CD8-positive, alpha-beta memory T cell (primary cell): ENCODE measurements at regions not wholly inside any gene's neighbourhood (a gene's known extent, or its start where the extent isn't known, plus 50 kb on each side); places are given as distances from the start of the nearest gene placed in this dataset.

Experiments used
- CTCF ChIA-PET: fragments of 350-600 bp; sonication (Branson Sonifier 250); formaldehyde crosslinking; loops from one replicate; lab custom pipeline; 2021; ENCODE audit warnings: antibody characterized with exemption; lab: Charles Lee
- POLR2A ChIA-PET: fragments of 350-600 bp; sonication (Branson Sonifier 250); formaldehyde crosslinking; loops from one replicate; lab custom pipeline; 2021; ENCODE audit warnings: antibody characterized with exemption; lab: Charles Lee
- DNase-seq, 5 donors: peaks; one replicate each; pipeline versions ENCODE4 v3.0.0 to v3.0.0-alpha.2; 2020 to 2022; ENCODE audit warnings: mixed read lengths in 1 of 5
- H3K27ac ChIP-seq: one replicate; pipeline ENCODE4 v1.7.0; 2013; ENCODE audit warnings: low read depth, mild to moderate bottlenecking, low read length, moderate library complexity
- H3K27me3 ChIP-seq: 2 replicates; pipeline ENCODE4 v1.7.0; 2013; ENCODE audit warnings: low read length, mild to moderate bottlenecking; ENCODE audit not compliant: insufficient read depth, poor library complexity, severe bottlenecking
- H3K36me3 ChIP-seq: 2 replicates; pipeline ENCODE4 v1.7.0; 2013; ENCODE audit warnings: mild to moderate bottlenecking, low read length, moderate library complexity; ENCODE audit not compliant: insufficient read depth
- H3K4me1 ChIP-seq: 2 replicates; pipeline ENCODE4 v1.7.0; 2013; ENCODE audit warnings: mild to moderate bottlenecking, low read length, moderate library complexity; ENCODE audit not compliant: insufficient read depth
- H3K4me3 ChIP-seq: 2 replicates; pipeline ENCODE4 v1.7.0; 2013; ENCODE audit warnings: mild to moderate bottlenecking, low read length
- H3K9me3 ChIP-seq: 2 replicates; pipeline ENCODE4 v1.7.0; 2013; ENCODE audit warnings: mild to moderate bottlenecking, low read length
- H3K27ac Mint-ChIP-seq, 8 donors: one replicate each; pipeline ENCODE4 v1.8.0; 2020 to 2021; ENCODE audit warnings: mixed read lengths in 8 of 8, mild to moderate bottlenecking in 6 of 8, inconsistent platforms in 3 of 8, moderate library complexity in 3 of 8
- H3K27me3 Mint-ChIP-seq, 2 donors: one replicate each; pipeline ENCODE4 v1.8.0; 2020 to 2021; ENCODE audit warnings: mixed read lengths in 2 of 2, mild to moderate bottlenecking in 1 of 2, moderate library complexity in 1 of 2
- H3K36me3 Mint-ChIP-seq, 3 donors: one replicate each; pipeline ENCODE4 v1.8.0; 2020 to 2021; ENCODE audit warnings: mixed read lengths in 3 of 3, inconsistent platforms in 1 of 3, mild to moderate bottlenecking in 1 of 3
- H3K4me1 Mint-ChIP-seq, 3 donors: one replicate each; pipeline ENCODE4 v1.8.0; 2020 to 2021; ENCODE audit warnings: mixed read lengths in 3 of 3, inconsistent platforms in 1 of 3, mild to moderate bottlenecking in 1 of 3
- H3K4me3 Mint-ChIP-seq, 7 donors: one replicate each; pipeline ENCODE4 v1.8.0; 2020 to 2021; ENCODE audit warnings: mixed read lengths in 7 of 7, mild to moderate bottlenecking in 6 of 7, moderate library complexity in 4 of 7, inconsistent platforms in 2 of 7
- H3K9me3 Mint-ChIP-seq, 5 donors: one replicate each; pipeline ENCODE4 v1.8.0; 2020 to 2022; ENCODE audit warnings: mixed read lengths in 5 of 5, mild to moderate bottlenecking in 3 of 5, moderate library complexity in 2 of 5, inconsistent platforms in 1 of 5

DNA sequence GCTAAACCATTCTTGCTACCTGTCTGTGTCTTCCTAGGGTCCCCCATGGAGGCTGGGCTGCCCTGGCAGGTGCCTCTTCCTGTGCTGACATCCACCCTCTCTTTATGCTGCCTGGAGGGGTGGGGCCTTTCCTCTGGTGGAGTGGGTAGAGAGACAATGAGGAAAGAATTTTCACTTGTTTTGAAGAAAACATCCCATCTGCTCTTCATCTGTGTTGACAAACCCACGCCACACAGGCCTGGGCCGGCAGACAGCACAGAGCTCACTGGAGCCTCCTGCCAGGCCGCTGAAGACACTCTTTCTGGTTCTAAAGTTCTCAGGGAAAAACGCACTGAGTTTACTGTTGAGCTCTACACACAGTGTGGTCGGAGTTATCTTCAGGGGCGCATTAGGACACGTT is 328.2 kb downstream of the GLRX3 start:
- no peaks in the 10 kb centered on the region for H3K36me3 ChIP-seq
- H3K9me3 Mint-ChIP-seq: peaks cover 3 to 11% (median 9%) of the 10 kb centered on the region in 5 donors
- H3K4me3 ChIP-seq: no peak overlapping the region
- H3K4me3 Mint-ChIP-seq: no peak overlapping the region
- H3K36me3 Mint-ChIP-seq: no peaks in the 10 kb centered on the region
- no peaks in the 10 kb centered on the region for H3K27me3 Mint-ChIP-seq
- no peaks in the 10 kb centered on the region for H3K4me1 ChIP-seq
- no peaks in the 10 kb centered on the region for H3K4me1 Mint-ChIP-seq
- no peak overlapping the region for H3K27ac Mint-ChIP-seq
- CTCF ChIA-PET: no interaction called here
- no peak overlapping the region for H3K27ac ChIP-seq
- POLR2A ChIA-PET: no interaction called here
- no peaks in the 10 kb centered on the region for H3K27me3 ChIP-seq
- no peaks in the 10 kb centered on the region for H3K9me3 ChIP-seq
- no peak for DNase-seq

- no peaks in the 10 kb centered on the region for H3K9me3 ChIP-seq
- no peaks in the 10 kb centered on the region for H3K4me1 ChIP-seq
- Mint-ChIP-seq H3K27ac (no peak overlapping the region), H3K4me3 (no peak overlapping the region), H3K9me3 (peaks cover 5 to 16% (median 12%) of the 10 kb centered on the region in 5 donors), H3K4me1 (no peaks in the 10 kb centered on the region), H3K36me3 (no peaks in the 10 kb centered on the region), H3K27me3 (no peaks in the 10 kb centered on the region)
- H3K4me3 ChIP-seq: no peak overlapping the region
- no peaks in the 10 kb centered on the region for H3K27me3 ChIP-seq
- DNase-seq: no peak
- POLR2A ChIA-PET: no interaction called here
- no peak overlapping the region for H3K27ac ChIP-seq
- no peaks in the 10 kb centered on the region for H3K36me3 ChIP-seq
- CTCF ChIA-PET: no interaction called here
Observed at GRCh38 chr10:130466271-130466997, 330.2 kb downstream of the GLRX3 start.

- CTCF ChIA-PET: no interaction called here
- H3K27ac Mint-ChIP-seq: no peak overlapping the region
Observed at GRCh38 chr10:130470286-130470685, 334.1 kb downstream of the GLRX3 start.

DNA sequence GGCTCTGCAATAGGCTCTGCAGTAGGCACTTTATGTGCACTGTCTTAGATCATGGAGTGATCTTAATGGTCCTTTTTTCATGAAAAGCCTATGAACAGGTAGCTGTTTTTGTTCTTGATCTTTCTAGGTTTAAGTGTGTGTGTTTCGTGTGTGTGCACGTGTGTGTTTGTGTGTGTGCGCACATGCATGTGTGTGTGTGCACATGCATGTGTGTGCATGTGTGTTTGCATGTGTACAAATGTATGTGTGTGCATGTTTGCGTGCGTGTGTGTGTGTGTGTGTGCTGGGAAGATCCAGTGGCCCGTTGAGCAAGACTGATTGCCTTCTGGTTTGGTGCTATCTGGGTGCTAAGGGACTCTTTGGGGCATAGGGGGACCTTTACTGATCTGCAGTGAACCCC is 334.8 kb downstream of the GLRX3 start:
- no peaks in the 10 kb centered on the region for H3K27me3 ChIP-seq

More at GRCh38 chr10:130470286-130470685, 334.1 kb downstream of the GLRX3 start:
- Histone ChIP-seq H3K27me3 (no peaks in the 10 kb centered on the region), H3K4me3 (no peak overlapping the region), H3K27ac (no peak overlapping the region), H3K4me1 (no peaks in the 10 kb centered on the region), H3K9me3 (no peaks in the 10 kb centered on the region), H3K36me3 (no peaks in the 10 kb centered on the region)
- no peak for DNase-seq
- H3K36me3 Mint-ChIP-seq: no peaks in the 10 kb centered on the region
- POLR2A ChIA-PET: no interaction called here
- H3K9me3 Mint-ChIP-seq: peaks cover 3 to 20% (median 13%) of the 10 kb centered on the region in 5 donors
- no peaks in the 10 kb centered on the region for H3K4me1 Mint-ChIP-seq
- H3K4me3 Mint-ChIP-seq: no peak overlapping the region
- no peaks in the 10 kb centered on the region for H3K27me3 Mint-ChIP-seq

DNA sequence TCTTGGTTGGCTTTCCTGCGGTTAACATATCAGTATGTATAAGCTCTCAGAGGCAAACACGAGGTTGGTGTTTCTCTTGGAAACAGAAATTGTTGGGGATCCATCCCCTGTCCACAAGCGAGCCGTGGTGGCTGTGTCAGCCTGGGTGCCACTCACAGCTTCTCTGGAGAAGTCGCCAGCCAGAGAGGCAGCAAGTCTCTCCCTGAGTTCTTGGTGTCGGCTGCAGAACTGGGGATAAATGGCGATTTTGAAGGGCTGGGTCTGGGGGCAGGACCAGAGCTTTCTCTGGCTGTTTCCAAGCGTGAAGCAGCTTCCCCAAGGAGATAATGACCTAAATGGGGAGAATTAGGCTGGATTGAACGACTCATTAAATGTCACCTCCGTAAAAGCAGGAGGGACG is 335.3 kb downstream of the GLRX3 start:
- Mint-ChIP-seq H3K27me3 (no peaks in the 10 kb centered on the region), H3K4me3 (no peak overlapping the region), H3K27ac (no peak overlapping the region), H3K36me3 (no peaks in the 10 kb centered on the region), H3K4me1 (no peaks in the 10 kb centered on the region), H3K9me3 (peaks cover 3 to 20% (median 13%) of the 10 kb centered on the region in 5 donors)
- H3K4me1 ChIP-seq: no peaks in the 10 kb centered on the region
- CTCF ChIA-PET: no interaction called here
- H3K27me3 ChIP-seq: no peaks in the 10 kb centered on the region
- H3K4me3 ChIP-seq: no peak overlapping the region
- H3K36me3 ChIP-seq: no peaks in the 10 kb centered on the region
- POLR2A ChIA-PET: no interaction called here
- no peak for DNase-seq
- no peaks in the 10 kb centered on the region for H3K9me3 ChIP-seq
- no peak overlapping the region for H3K27ac ChIP-seq

More for the DNA sequence above, 334.8 kb downstream of the GLRX3 start:
- H3K27ac Mint-ChIP-seq: no peak overlapping the region
- no peak overlapping the region for H3K4me3 Mint-ChIP-seq
- Histone ChIP-seq H3K36me3 (no peaks in the 10 kb centered on the region), H3K9me3 (no peaks in the 10 kb centered on the region), H3K4me1 (no peaks in the 10 kb centered on the region), H3K4me3 (no peak overlapping the region), H3K27ac (no peak overlapping the region)
- no peaks in the 10 kb centered on the region for H3K36me3 Mint-ChIP-seq
- no peaks in the 10 kb centered on the region for H3K27me3 Mint-ChIP-seq
- no peak for DNase-seq
- POLR2A ChIA-PET: no interaction called here
- CTCF ChIA-PET: no interaction called here
- H3K4me1 Mint-ChIP-seq: no peaks in the 10 kb centered on the region
- H3K9me3 Mint-ChIP-seq: peaks cover 3 to 20% (median 13%) of the 10 kb centered on the region in 5 donors

DNA sequence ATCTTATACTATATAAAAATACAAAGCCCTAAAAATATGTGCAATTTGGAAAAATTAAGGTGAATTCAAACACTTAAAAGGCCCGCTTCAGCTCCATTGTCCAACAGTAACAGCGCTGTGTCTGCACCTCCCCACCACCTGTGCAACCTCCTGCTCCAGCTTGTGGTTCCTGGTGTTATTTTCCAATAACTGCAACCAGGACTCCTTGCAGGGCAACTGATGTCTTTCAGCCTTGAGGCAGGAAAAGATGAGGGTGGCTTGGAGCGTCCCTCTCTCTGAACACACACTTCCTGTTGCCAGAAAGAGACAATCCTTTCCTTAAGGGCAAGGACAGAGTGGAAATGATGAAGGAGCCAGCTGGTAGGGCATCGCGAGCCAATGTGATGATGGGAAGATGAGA is 336.0 kb downstream of the GLRX3 start:
- DNase-seq: no peak
- Histone ChIP-seq H3K4me3 (no peak overlapping the region), H3K9me3 (no peaks in the 10 kb centered on the region), H3K4me1 (no peaks in the 10 kb centered on the region), H3K27me3 (no peaks in the 10 kb centered on the region), H3K27ac (no peak overlapping the region), H3K36me3 (no peaks in the 10 kb centered on the region)
- Mint-ChIP-seq H3K4me1 (no peaks in the 10 kb centered on the region), H3K4me3 (no peak overlapping the region), H3K9me3 (peaks cover 4 to 20% (median 10%) of the 10 kb centered on the region in 5 donors), H3K27ac (peak overlapping the region in 1 of 8 donors; percentile 47), H3K27me3 (no peaks in the 10 kb centered on the region), H3K36me3 (no peaks in the 10 kb centered on the region)
- CTCF ChIA-PET: no interaction called here
- POLR2A ChIA-PET: no interaction called here

- peaks cover 1 to 9% (median 2%) of the 10 kb centered on the region in 5 donors for H3K9me3 Mint-ChIP-seq
- CTCF ChIA-PET: no interaction called here
Observed at GRCh38 chr10:130474591-130474990, 338.4 kb downstream of the GLRX3 start.

GRCh38 chr10:130477360-130477759 is 341.2 kb downstream of the GLRX3 start:
- no peak overlapping the region for H3K4me3 ChIP-seq
- H3K27me3 ChIP-seq: no peaks in the 10 kb centered on the region
- no peaks in the 10 kb centered on the region for H3K36me3 Mint-ChIP-seq
- no peaks in the 10 kb centered on the region for H3K4me1 Mint-ChIP-seq
- no peak for DNase-seq
- no peaks in the 10 kb centered on the region for H3K36me3 ChIP-seq
- POLR2A ChIA-PET: no interaction called here
- H3K27ac Mint-ChIP-seq: no peak overlapping the region
- no peaks in the 10 kb centered on the region for H3K9me3 ChIP-seq
- H3K27ac ChIP-seq: no peak overlapping the region
- no peaks in the 10 kb centered on the region for H3K27me3 Mint-ChIP-seq
- no peaks in the 10 kb centered on the region for H3K4me1 ChIP-seq
- CTCF ChIA-PET: no interaction called here
- no peak overlapping the region for H3K4me3 Mint-ChIP-seq
- H3K9me3 Mint-ChIP-seq: peaks cover 0 to 4% (median 2%) of the 10 kb centered on the region in 5 donors

More at GRCh38 chr10:130474591-130474990, 338.4 kb downstream of the GLRX3 start:
- Mint-ChIP-seq H3K4me1 (no peaks in the 10 kb centered on the region), H3K36me3 (no peaks in the 10 kb centered on the region), H3K27ac (no peak overlapping the region), H3K27me3 (no peaks in the 10 kb centered on the region), H3K4me3 (no peak overlapping the region)
- H3K27me3 ChIP-seq: no peaks in the 10 kb centered on the region
- no peak for DNase-seq
- POLR2A ChIA-PET: no interaction called here
- no peaks in the 10 kb centered on the region for H3K36me3 ChIP-seq
- no peaks in the 10 kb centered on the region for H3K4me1 ChIP-seq
- H3K9me3 ChIP-seq: no peaks in the 10 kb centered on the region
- H3K4me3 ChIP-seq: no peak overlapping the region
- H3K27ac ChIP-seq: no peak overlapping the region
